ENCODE measurements at regions not wholly inside any gene's neighbourhood (a gene's known extent, or its start where the extent isn't known, plus 50 kb on each side); places are given as distances from the start of the nearest gene placed in this dataset.

GRCh38 chr10:125455431-125455830, 227.5 kb downstream of the TEX36 start:
- peaks cover 7% of the 10 kb centered on the region for H3K27me3 ChIP-seq
- TF ChIP-seq POLR2A (IDR thresholded peaks at IDR 0.05) (no peak), CTCF (IDR thresholded peaks at IDR 0.05) (no peak)
- WGBS, 4 donors = 39 to 71% (median 57%) methylated on average over 2 of the region's 2 CpGs

GRCh38 chr10:125451319-125451718, 231.6 kb downstream of the TEX36 start:
- Histone ChIP-seq H3K9me3 (replicated peaks in 1 of 3) (no peaks in the 10 kb centered on the region), H3K27ac (no peak overlapping the region), H3K36me3 (replicated peaks in 1 of 2) (no peaks in the 10 kb centered on the region), H3K4me3 (no peak overlapping the region), H3K27me3 (peaks cover 7% of the 10 kb centered on the region), H3K4me1 (replicated peaks in 1 of 2) (no peaks in the 10 kb centered on the region)
- WGBS, 4 donors = 74 to 83% (median 80%) methylated on average over 10 of the region's 10 CpGs
- TF ChIP-seq CTCF (IDR thresholded peaks at IDR 0.05) = no peak
- no peak for TF ChIP-seq POLR2A (IDR thresholded peaks at IDR 0.05)
- intact Hi-C loops (cut with DNase I) = no loop called here
- DNase-seq = no peak

More at GRCh38 chr10:125455431-125455830, 227.5 kb downstream of the TEX36 start:
- Histone ChIP-seq H3K36me3 (replicated peaks in 1 of 2) (no peaks in the 10 kb centered on the region), H3K4me1 (replicated peaks in 1 of 2) (no peaks in the 10 kb centered on the region), H3K27ac (no peak overlapping the region), H3K9me3 (replicated peaks in 1 of 3) (no peaks in the 10 kb centered on the region), H3K4me3 (no peak overlapping the region)
- DNase-seq = no peak
- intact Hi-C loops (cut with DNase I) = no loop called here

DNA sequence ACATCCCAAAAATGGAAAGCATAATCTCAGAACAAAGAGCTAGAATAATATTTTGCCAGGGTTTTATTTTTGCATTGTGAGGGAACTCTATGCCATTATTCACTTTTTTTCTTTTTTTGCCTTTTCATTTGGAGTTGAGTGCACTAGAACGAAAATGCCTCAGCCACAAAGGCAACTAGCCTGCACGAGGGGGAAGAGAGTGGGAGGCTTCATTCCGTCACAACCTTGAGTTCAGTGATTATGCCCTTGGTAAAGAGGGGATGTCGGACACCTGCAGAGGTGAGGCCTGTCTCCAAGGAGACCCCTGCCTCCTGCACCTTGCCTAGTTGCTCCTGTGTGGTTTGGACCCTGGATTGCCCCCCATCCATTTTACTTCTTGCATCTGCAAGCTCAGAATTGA, 232.7 kb downstream of the TEX36 start:
- intact Hi-C loops (cut with DNase I) = no loop called here
- Histone ChIP-seq H3K27ac (no peak overlapping the region), H3K27me3 (peaks cover 7% of the 10 kb centered on the region), H3K4me3 (no peak overlapping the region), H3K4me1 (replicated peaks in 1 of 2) (no peaks in the 10 kb centered on the region), H3K36me3 (replicated peaks in 1 of 2) (no peaks in the 10 kb centered on the region), H3K9me3 (replicated peaks in 1 of 3) (no peaks in the 10 kb centered on the region)
- TF ChIP-seq POLR2A (IDR thresholded peaks at IDR 0.05) (no peak), CTCF (IDR thresholded peaks at IDR 0.05) (no peak)
- no peak for DNase-seq
- 81 to 93% (median 87%) methylated on average over 4 of the region's 4 CpGs for WGBS, 4 donors

DNA sequence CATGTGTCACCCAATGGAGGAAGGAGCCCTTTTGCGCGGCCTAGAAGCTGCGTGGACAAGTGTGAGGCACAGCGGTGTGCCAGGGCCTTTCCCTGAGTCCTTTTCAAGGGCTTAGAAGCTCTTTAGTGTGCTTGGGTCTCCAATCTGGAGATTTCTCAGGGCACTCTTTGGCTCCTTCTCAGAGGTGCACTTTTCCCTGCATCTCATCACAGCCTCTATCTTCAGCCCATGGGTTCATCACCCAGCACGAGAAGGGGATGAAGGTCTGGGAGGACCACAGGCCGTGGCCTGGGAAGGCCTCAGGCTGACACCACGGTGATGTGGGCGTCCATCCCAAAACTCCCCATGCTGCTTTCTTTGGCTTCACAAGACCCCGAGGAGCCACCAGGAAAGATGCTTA, 233.4 kb downstream of the TEX36 start:
- Histone ChIP-seq H3K9me3 (replicated peaks in 1 of 3) (no peaks in the 10 kb centered on the region), H3K4me1 (replicated peaks in 1 of 2) (no peaks in the 10 kb centered on the region), H3K27me3 (peaks cover 7% of the 10 kb centered on the region), H3K4me3 (no peak overlapping the region), H3K36me3 (replicated peaks in 1 of 2) (no peaks in the 10 kb centered on the region), H3K27ac (no peak overlapping the region)
- WGBS, 4 donors = 84 to 92% (median 90%) methylated on average over 9 of the region's 9 CpGs
- intact Hi-C loops (cut with DNase I) = no loop called here
- DNase-seq = no peak
- TF ChIP-seq POLR2A (IDR thresholded peaks at IDR 0.05) (no peak), CTCF (IDR thresholded peaks at IDR 0.05) (no peak)

Data from adrenal gland (tissue), 9 donors.